CD4-positive, alpha-beta T cell (primary cell): ENCODE measurements at regions not wholly inside any gene's neighbourhood (a gene's known extent, or its start where the extent isn't known, plus 50 kb on each side); places are given as distances from the start of the nearest gene placed in this dataset.

Source experiments
- ATAC-seq: fragments of 200-7000 bp; cut with Tn5 transposase; one replicate; pipeline ENCODE4 v1.10.0; 2022; ENCODE audit warnings: mild to moderate bottlenecking; ENCODE audit not compliant: poor library complexity
- CTCF ChIA-PET: fragments of 350-600 bp; sonication (Branson Sonifier 250); formaldehyde crosslinking; loops from one replicate; lab custom pipeline; 2021; ENCODE audit warnings: antibody characterized with exemption, inconsistent platforms; lab: Charles Lee
- POLR2A ChIA-PET: fragments of 350-600 bp; sonication (Branson Sonifier 250); formaldehyde crosslinking; loops from one replicate; lab custom pipeline; 2021; ENCODE audit warnings: antibody characterized with exemption, inconsistent platforms; lab: Charles Lee
- DNase-seq, 14 experiments: peaks; one replicate each; pipeline ENCODE4 v3.0.0-alpha.2; 2013 to 2020; ENCODE audit warnings: mixed read lengths in 2 of 14
- H3K27ac ChIP-seq, 2 donors: one replicate each; pipeline versions ENCODE4 v1.5.1 to v1.7.0; 2013; ENCODE audit warnings: low read length in 2 of 2, low read depth in 1 of 2, mild to moderate bottlenecking in 1 of 2
- H3K27me3 ChIP-seq, 2 experiments: 1 replicate in 1 of 2; 2 replicates in 1 of 2; pipeline versions ENCODE4 v1.6.1 to v1.7.0; 2013; ENCODE audit warnings: low read length in 2 of 2, control low read depth in 1 of 2, mild to moderate bottlenecking in 1 of 2, moderate library complexity in 1 of 2; ENCODE audit not compliant: insufficient read depth in 2 of 2, control insufficient read depth in 1 of 2
- H3K36me3 ChIP-seq: one replicate; pipeline ENCODE4 v1.6.1; 2013; ENCODE audit warnings: low read length, control low read depth; ENCODE audit not compliant: insufficient read depth
- H3K4me1 ChIP-seq: one replicate; pipeline ENCODE4 v1.6.1; 2013; ENCODE audit warnings: low read length, control low read depth; ENCODE audit not compliant: insufficient read depth
- H3K4me3 ChIP-seq: one replicate; pipeline ENCODE4 v1.5.1; 2013; ENCODE audit warnings: mild to moderate bottlenecking, low read length, moderate library complexity
- H3K9me3 ChIP-seq, 2 experiments: 1 replicate in 1 of 2; 2 replicates in 1 of 2; pipeline versions ENCODE4 v1.6.1 to v1.7.0; 2013; ENCODE audit warnings: low read length in 2 of 2, mild to moderate bottlenecking in 2 of 2, control low read depth in 1 of 2, moderate library complexity in 1 of 2; ENCODE audit not compliant: control insufficient read depth in 1 of 2, insufficient read depth in 1 of 2
- H3K27ac Mint-ChIP-seq: one replicate; pipeline ENCODE4 v1.8.0; 2020; ENCODE audit warnings: mixed read lengths
- H3K27me3 Mint-ChIP-seq: one replicate; pipeline ENCODE4 v1.8.0; 2021; ENCODE audit warnings: mixed read lengths
- H3K36me3 Mint-ChIP-seq: one replicate; pipeline ENCODE4 v1.8.0; 2021; ENCODE audit warnings: low read depth, mixed read lengths
- H3K4me1 Mint-ChIP-seq: one replicate; pipeline ENCODE4 v1.8.0; 2021; ENCODE audit warnings: low read depth, mixed read lengths
- H3K4me3 Mint-ChIP-seq: one replicate; pipeline ENCODE4 v1.8.0; 2020; ENCODE audit warnings: mild to moderate bottlenecking, mixed read lengths
- H3K9me3 Mint-ChIP-seq: one replicate; pipeline ENCODE4 v1.8.0; 2020; ENCODE audit warnings: mixed read lengths
- intact Hi-C, 2 experiments: fragments of 100-400 bp; cut with DNase I in 1 of 2; cut with micrococcal nuclease in 1 of 2; formaldehyde crosslinking; loops; one replicate each; pipeline versions ENCODE4 v1.15.1 to v1.9.0; 2023 to 2025; cut with DNase I, micrococcal nuclease
- TF ChIP-seq, protein P1 (sequence below): fragments of 200-600 bp; IDR thresholded peaks from one replicate; pipeline ENCODE4 v1.8.0; 2022; ENCODE audit warnings: antibody characterized with exemption, mild to moderate bottlenecking

DNA sequence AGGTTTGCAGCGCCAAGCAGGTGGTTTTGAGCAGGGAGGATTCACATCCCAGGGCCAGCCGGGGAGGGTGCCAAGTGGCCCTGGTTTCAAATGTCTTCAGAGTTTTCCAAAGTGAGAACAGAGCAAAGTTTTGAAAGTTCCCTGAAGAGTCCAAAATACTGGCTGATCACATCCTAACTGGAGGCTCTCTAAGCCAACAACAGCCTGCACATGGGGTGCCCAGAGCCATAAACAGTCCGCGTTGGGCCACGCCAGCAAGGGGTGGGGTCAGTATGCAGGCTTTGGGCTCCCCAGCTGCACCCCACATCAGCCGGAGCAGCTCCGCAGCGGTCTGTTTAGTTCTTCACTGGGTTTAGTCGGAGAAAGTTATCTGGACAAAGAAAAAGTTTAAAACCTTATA is 150.9 kb downstream of the C16orf95 start:
- DNase-seq = no peak
- intact Hi-C loops = no loop called here
- no peaks in the 10 kb centered on the region for H3K27me3 ChIP-seq
- Mint-ChIP-seq H3K9me3 (no peaks in the 10 kb centered on the region), H3K27me3 (peaks cover 1% of the 10 kb centered on the region), H3K4me1 (no peaks in the 10 kb centered on the region), H3K27ac (no peak overlapping the region), H3K4me3 (no peak overlapping the region), H3K36me3 (no peaks in the 10 kb centered on the region)
- H3K27ac ChIP-seq = no peak overlapping the region
- CTCF ChIA-PET = no interaction called here
- no peaks in the 10 kb centered on the region for H3K4me1 ChIP-seq
- no peak overlapping the region for H3K4me3 ChIP-seq
- TF ChIP-seq, protein P1, sequence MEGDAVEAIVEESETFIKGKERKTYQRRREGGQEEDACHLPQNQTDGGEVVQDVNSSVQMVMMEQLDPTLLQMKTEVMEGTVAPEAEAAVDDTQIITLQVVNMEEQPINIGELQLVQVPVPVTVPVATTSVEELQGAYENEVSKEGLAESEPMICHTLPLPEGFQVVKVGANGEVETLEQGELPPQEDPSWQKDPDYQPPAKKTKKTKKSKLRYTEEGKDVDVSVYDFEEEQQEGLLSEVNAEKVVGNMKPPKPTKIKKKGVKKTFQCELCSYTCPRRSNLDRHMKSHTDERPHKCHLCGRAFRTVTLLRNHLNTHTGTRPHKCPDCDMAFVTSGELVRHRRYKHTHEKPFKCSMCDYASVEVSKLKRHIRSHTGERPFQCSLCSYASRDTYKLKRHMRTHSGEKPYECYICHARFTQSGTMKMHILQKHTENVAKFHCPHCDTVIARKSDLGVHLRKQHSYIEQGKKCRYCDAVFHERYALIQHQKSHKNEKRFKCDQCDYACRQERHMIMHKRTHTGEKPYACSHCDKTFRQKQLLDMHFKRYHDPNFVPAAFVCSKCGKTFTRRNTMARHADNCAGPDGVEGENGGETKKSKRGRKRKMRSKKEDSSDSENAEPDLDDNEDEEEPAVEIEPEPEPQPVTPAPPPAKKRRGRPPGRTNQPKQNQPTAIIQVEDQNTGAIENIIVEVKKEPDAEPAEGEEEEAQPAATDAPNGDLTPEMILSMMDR = no peak
- POLR2A ChIA-PET = no interaction called here
- H3K9me3 ChIP-seq = no peaks in the 10 kb centered on the region
- ATAC-seq = no peak
- H3K36me3 ChIP-seq = no peaks in the 10 kb centered on the region

- no peaks in the 10 kb centered on the region for H3K9me3 Mint-ChIP-seq
- H3K36me3 Mint-ChIP-seq = no peaks in the 10 kb centered on the region
- Histone ChIP-seq H3K36me3 (no peaks in the 10 kb centered on the region), H3K9me3 (no peaks in the 10 kb centered on the region), H3K4me3 (no peak overlapping the region), H3K27ac (no peak overlapping the region), H3K27me3 (no peaks in the 10 kb centered on the region), H3K4me1 (no peaks in the 10 kb centered on the region)
- TF ChIP-seq, protein P1 = no peak
- H3K27me3 Mint-ChIP-seq = peaks cover 3% of the 10 kb centered on the region
- DNase-seq (no peak), ATAC-seq (no peak)
- POLR2A ChIA-PET = no interaction called here
- no peak overlapping the region for H3K27ac Mint-ChIP-seq
- intact Hi-C loops = no loop called here
- no peaks in the 10 kb centered on the region for H3K4me1 Mint-ChIP-seq
- H3K4me3 Mint-ChIP-seq = no peak overlapping the region
- CTCF ChIA-PET = no interaction called here
Measured at GRCh38 chr16:87166934-87167333, 150.3 kb downstream of the C16orf95 start.

DNA sequence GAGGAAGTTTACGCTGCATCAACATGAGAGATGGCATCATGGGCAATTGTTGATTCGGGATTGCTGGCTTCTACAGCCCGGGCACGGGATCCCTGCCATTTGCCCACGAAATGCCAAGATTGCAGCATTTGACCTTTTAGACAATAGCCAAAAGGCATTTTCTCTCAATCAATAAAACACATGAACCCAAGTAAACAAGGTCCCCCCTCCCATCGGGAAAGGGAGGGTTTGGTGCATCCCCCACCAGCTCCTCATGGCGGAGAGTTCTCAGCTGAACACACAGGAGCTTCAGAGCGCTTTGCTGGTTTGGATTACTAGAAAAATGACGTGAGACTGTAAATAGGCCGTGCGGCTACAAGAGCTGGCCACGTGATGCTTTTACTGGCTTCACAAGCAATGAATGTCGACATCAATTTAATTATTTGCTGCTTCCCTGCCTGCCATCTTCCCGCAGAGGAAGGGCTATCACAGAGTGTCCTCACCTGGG is 147.6 kb downstream of the C16orf95 start:
- ChIA-PET POLR2A (no interaction called here), CTCF (no interaction called here)
- DNase-seq = no peak
- H3K27ac Mint-ChIP-seq = no peak overlapping the region
- H3K4me1 Mint-ChIP-seq = no peaks in the 10 kb centered on the region
- no peak overlapping the region for H3K27ac ChIP-seq
- no peaks in the 10 kb centered on the region for H3K36me3 ChIP-seq
- TF ChIP-seq, protein P1 = no peak
- H3K4me1 ChIP-seq = no peaks in the 10 kb centered on the region
- no peaks in the 10 kb centered on the region for H3K9me3 ChIP-seq
- no peak overlapping the region for H3K4me3 ChIP-seq
- H3K27me3 ChIP-seq = no peaks in the 10 kb centered on the region
- no peak overlapping the region for H3K4me3 Mint-ChIP-seq
- ATAC-seq = no peak
- intact Hi-C loops = no loop called here
- no peaks in the 10 kb centered on the region for H3K36me3 Mint-ChIP-seq
- H3K27me3 Mint-ChIP-seq = peaks cover 3% of the 10 kb centered on the region
- H3K9me3 Mint-ChIP-seq = no peaks in the 10 kb centered on the region
